Activated T-cell treated with anti-CD3 and anti-CD28 coated beads, Interleukin-2, amount 50 U/mL, for 72 hours (primary cell): ENCODE measurements at regions not wholly inside any gene's neighbourhood (a gene's known extent, or its start where the extent isn't known, plus 50 kb on each side); places are given as distances from the start of the nearest gene placed in this dataset.
A peak's percentile ranks its signal among the peaks of the same experiment; 100 is the strongest.

ENCODE experiments used
- ATAC-seq, 2 donors: fragments of 150-1000 bp; cut with Tn5 transposase; replicated peaks in 1 of 2; 2 replicates each; pipeline ENCODE4 v1.10.0; 2021; ENCODE audit warnings: moderate library complexity in 2 of 2, mild to moderate bottlenecking in 1 of 2
- DNase-seq, 2 donors: peaks; one replicate each; pipeline ENCODE4 v3.0.0; 2021 to 2022; ENCODE audit warnings: mixed read lengths in 1 of 2
- H3K27ac Mint-ChIP-seq: one replicate; pipeline ENCODE4 v1.8.0; 2022; ENCODE audit warnings: mild to moderate bottlenecking, moderate library complexity, mixed read lengths
- H3K27me3 Mint-ChIP-seq: one replicate; pipeline ENCODE4 v1.8.0; 2022; ENCODE audit warnings: low read depth, mixed read lengths
- H3K36me3 Mint-ChIP-seq, 2 donors: one replicate each; pipeline ENCODE4 v1.8.0; 2022; ENCODE audit warnings: mixed read lengths in 2 of 2, mild to moderate bottlenecking in 1 of 2; ENCODE audit not compliant: insufficient read depth in 2 of 2
- H3K4me1 Mint-ChIP-seq: one replicate; pipeline ENCODE4 v1.8.0; 2022; ENCODE audit warnings: low read depth, mixed read lengths
- H3K4me3 Mint-ChIP-seq, 2 donors: one replicate each; pipeline ENCODE4 v1.8.0; 2022; ENCODE audit warnings: mild to moderate bottlenecking in 2 of 2, mixed read lengths in 2 of 2, moderate library complexity in 2 of 2
- H3K9me3 Mint-ChIP-seq, 2 donors: one replicate each; pipeline ENCODE4 v1.8.0; 2022; ENCODE audit warnings: mixed read lengths in 2 of 2

- no peak overlapping the region for H3K27ac Mint-ChIP-seq
- H3K4me1 Mint-ChIP-seq: no peaks in the 10 kb centered on the region
- no peaks in the 10 kb centered on the region for H3K36me3 Mint-ChIP-seq
- peaks cover 18% of the 10 kb centered on the region for H3K27me3 Mint-ChIP-seq
- ATAC-seq: no peak
- H3K4me3 Mint-ChIP-seq: no peak overlapping the region
- DNase-seq: no peak
- H3K9me3 Mint-ChIP-seq: no peaks in the 10 kb centered on the region
These were observed 191.9 kb upstream of the GYPC start for GRCh38 chr2:126463892-126464674.

- peak; percentile 64 to 80 for ATAC-seq
- DNase-seq: peak in 1 of 2 donors; percentile 14
- Mint-ChIP-seq H3K27ac (no peak overlapping the region), H3K4me1 (no peaks in the 10 kb centered on the region), H3K4me3 (no peak overlapping the region), H3K9me3 (no peaks in the 10 kb centered on the region), H3K36me3 (no peaks in the 10 kb centered on the region), H3K27me3 (peaks cover 6% of the 10 kb centered on the region)
These were observed 188.4 kb upstream of the GYPC start for GRCh38 chr2:126467367-126468054.

- no peak for ATAC-seq
These were observed 180.9 kb upstream of the GYPC start for GRCh38 chr2:126475031-126475430.

DNA sequence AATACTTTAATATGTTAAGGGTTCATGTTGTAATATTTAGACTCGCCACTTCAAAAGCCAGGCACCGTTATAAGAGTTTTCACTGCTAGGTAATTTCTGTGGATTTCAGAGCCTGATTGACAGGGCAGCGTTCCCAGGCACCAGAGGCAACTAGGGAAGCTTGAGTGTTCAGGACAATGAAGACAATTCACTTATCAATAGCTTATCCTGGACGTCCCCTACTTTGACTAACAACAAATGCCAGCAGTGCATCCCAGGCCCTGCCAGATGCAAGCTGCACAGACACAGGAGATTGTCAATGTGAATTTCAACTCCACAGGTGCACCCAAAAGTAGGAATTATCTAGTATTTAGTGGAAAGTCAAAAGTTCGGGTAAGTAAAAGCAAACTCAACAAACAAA is 179.3 kb upstream of the GYPC start:
- H3K27me3 Mint-ChIP-seq: peaks cover 13% of the 10 kb centered on the region
- no peaks in the 10 kb centered on the region for H3K9me3 Mint-ChIP-seq
- no peak for ATAC-seq
- no peak overlapping the region for H3K27ac Mint-ChIP-seq
- DNase-seq: no peak
- H3K4me3 Mint-ChIP-seq: no peak overlapping the region
- no peaks in the 10 kb centered on the region for H3K4me1 Mint-ChIP-seq
- no peaks in the 10 kb centered on the region for H3K36me3 Mint-ChIP-seq

More at GRCh38 chr2:126475031-126475430, 180.9 kb upstream of the GYPC start:
- peaks cover 13% of the 10 kb centered on the region for H3K27me3 Mint-ChIP-seq
- H3K9me3 Mint-ChIP-seq: no peaks in the 10 kb centered on the region
- no peak for DNase-seq
- no peaks in the 10 kb centered on the region for H3K36me3 Mint-ChIP-seq
- no peak overlapping the region for H3K27ac Mint-ChIP-seq
- no peak overlapping the region for H3K4me3 Mint-ChIP-seq
- H3K4me1 Mint-ChIP-seq: no peaks in the 10 kb centered on the region

DNA sequence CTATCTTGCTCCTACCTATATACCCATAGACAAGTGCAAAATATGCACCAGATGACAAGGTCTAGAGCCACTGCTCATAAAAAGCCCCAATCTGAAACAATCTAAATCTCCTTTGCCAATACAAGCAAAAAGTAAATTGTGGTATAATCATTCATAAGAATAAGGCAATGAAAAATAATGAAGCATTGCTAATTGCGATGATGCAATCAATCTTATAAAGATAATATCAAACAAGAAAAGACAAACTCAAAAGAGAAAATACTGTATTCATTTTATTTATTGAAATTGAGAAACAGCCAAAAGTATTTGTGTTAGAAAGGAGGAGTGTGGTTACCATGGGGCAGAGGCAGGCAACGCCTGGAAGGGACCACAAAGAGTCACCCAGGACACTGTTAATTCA is 175.9 kb upstream of the GYPC start:
- Mint-ChIP-seq H3K4me1 (no peaks in the 10 kb centered on the region), H3K4me3 (no peak overlapping the region), H3K36me3 (no peaks in the 10 kb centered on the region), H3K27ac (no peak overlapping the region), H3K27me3 (peaks cover 4% of the 10 kb centered on the region), H3K9me3 (no peaks in the 10 kb centered on the region)
- DNase-seq: no peak
- ATAC-seq: no peak

DNA sequence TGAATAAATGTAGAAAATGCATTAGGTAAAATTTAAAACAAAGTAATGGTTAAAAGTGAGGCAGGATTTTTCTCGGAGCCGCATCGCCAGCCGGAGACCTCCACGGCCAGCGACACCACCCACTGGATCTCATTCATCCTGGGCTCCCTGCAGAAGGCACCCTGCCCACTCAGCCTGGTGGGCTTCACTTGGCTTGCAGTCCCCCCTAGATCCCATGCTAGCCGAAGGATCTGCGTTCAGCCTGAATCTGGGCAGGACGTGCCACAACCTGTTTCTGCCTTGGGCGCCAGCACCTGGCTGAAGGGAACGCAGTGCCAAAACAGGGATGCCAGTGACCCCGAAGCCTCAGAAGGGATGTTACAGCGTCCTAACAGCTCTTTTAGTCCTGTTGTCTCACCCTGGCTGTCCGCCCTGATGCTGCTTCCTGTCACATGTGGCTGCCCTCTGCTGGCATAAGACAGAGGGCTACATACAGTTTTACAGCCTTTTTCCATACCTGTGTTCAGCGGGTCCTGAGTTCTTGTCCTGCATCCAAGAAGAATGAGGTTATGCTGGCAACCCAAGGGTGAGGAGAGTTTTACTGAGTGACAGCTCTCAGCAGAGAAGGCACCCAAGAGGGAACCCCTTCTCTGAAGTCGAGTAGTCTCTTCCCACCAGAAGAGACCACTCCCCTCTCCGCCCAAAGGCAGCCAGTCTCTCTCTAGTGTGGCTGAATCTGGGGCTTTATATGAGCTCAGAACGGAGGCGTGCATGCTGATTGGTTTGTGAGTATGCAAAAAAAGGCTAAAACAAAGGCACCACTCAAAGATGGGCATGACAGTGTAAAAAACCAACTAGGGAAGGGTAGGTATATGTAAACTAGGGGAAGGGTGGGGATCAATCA is 173.1 kb upstream of the GYPC start:
- Mint-ChIP-seq H3K4me3 (no peak overlapping the region), H3K36me3 (no peaks in the 10 kb centered on the region), H3K27me3 (peaks cover 10% of the 10 kb centered on the region), H3K9me3 (no peaks in the 10 kb centered on the region), H3K4me1 (no peaks in the 10 kb centered on the region), H3K27ac (no peak overlapping the region)
- DNase-seq (peak in 1 of 2 donors; percentile 14), ATAC-seq (peak in 1 of 2 donors; percentile 54)

GRCh38 chr2:126494593-126494992 is 161.4 kb upstream of the GYPC start:
- DNase-seq (no peak), ATAC-seq (no peak)
- Mint-ChIP-seq H3K4me1 (no peaks in the 10 kb centered on the region), H3K9me3 (peaks cover 0 to 7% of the 10 kb centered on the region in 2 donors), H3K36me3 (peaks cover 3 to 5% of the 10 kb centered on the region in 2 donors), H3K27ac (no peak overlapping the region), H3K27me3 (peaks cover 23% of the 10 kb centered on the region), H3K4me3 (no peak overlapping the region)

DNA sequence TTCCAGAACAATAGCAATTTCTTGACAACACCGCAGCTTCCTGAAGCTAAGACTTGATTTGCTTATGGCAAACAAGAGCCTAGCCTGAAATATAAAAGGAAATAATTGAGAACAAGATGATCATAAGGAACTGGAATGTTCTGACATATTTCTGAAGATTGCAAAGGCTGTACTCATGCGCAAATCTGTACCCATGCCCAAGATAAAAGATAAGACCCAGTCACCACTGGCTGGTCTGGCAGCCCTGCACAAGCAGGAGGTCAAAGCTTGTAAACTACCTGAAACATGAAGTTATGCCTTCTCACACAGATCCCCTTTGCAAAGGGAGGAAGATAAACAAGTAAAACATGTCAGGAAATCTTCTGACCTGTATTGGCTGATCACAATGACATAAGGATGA is 160.8 kb upstream of the GYPC start:
- Mint-ChIP-seq H3K4me3 (no peak overlapping the region), H3K27me3 (peaks cover 23% of the 10 kb centered on the region), H3K27ac (no peak overlapping the region), H3K36me3 (peaks cover 3 to 5% of the 10 kb centered on the region in 2 donors), H3K4me1 (no peaks in the 10 kb centered on the region), H3K9me3 (peaks cover 0 to 7% of the 10 kb centered on the region in 2 donors)
- ATAC-seq (no peak), DNase-seq (no peak)

DNA sequence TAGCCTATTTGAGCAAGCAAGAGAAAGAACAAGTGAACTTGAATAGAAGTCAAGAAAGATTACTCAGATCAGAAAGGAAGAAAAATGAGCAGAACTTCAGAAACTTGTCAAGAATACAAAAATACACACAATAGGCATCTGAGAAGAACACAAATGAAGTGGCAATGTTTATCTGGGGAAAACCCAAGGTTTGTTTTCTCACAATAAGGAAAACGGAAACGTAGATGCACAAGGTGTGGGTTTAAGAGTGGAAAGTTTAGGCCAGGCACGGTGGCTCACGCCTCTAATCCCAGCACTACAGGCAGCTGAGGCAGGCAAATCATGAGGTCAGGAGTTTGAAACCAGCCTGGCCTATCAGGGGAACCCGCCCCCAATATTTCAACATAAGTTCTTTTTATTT is 159.5 kb upstream of the GYPC start:
- H3K27ac Mint-ChIP-seq: peak overlapping the region; percentile 72
- H3K9me3 Mint-ChIP-seq: peaks cover 0 to 7% of the 10 kb centered on the region in 2 donors
- no peak overlapping the region for H3K4me3 Mint-ChIP-seq
- no peaks in the 10 kb centered on the region for H3K4me1 Mint-ChIP-seq
- peak; percentile 37 to 72 for ATAC-seq
- peak in 1 of 2 donors; percentile 29 for DNase-seq
- peaks cover 3 to 5% of the 10 kb centered on the region in 2 donors for H3K36me3 Mint-ChIP-seq
- H3K27me3 Mint-ChIP-seq: peaks cover 14% of the 10 kb centered on the region

GRCh38 chr2:126503476-126503875 is 152.5 kb upstream of the GYPC start:
- Mint-ChIP-seq H3K27me3 (peaks cover 8% of the 10 kb centered on the region), H3K36me3 (no peaks in the 10 kb centered on the region), H3K4me3 (no peak overlapping the region), H3K27ac (no peak overlapping the region), H3K4me1 (no peaks in the 10 kb centered on the region), H3K9me3 (no peaks in the 10 kb centered on the region)
- no peak for DNase-seq
- no peak for ATAC-seq

- ATAC-seq (no peak), DNase-seq (no peak)
- peaks cover 8% of the 10 kb centered on the region for H3K27me3 Mint-ChIP-seq
- no peaks in the 10 kb centered on the region for H3K36me3 Mint-ChIP-seq
- H3K27ac Mint-ChIP-seq: no peak overlapping the region
- H3K4me3 Mint-ChIP-seq: no peak overlapping the region
- no peaks in the 10 kb centered on the region for H3K4me1 Mint-ChIP-seq
- no peaks in the 10 kb centered on the region for H3K9me3 Mint-ChIP-seq
These were observed 151.0 kb upstream of the GYPC start for GRCh38 chr2:126504949-126505348.

DNA sequence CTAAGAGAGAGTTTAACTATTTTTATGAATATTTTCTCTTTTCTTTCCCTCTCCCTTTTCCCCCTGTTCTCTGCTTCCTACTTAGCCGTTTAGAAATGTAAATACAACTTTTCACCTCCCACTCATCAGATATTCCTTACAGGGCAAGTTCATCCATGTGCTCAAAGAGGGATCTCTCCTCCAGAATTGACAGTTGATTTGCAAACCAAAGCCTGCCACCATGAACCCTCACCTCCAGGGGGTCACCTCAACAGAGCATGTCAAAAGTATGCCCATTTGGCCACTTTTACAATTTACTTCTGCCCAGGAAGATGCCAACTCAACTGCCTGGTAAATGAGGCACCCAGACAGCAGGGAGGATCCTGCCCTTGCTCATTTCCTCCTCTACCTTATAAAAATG is 149.2 kb upstream of the GYPC start:
- ATAC-seq (no peak), DNase-seq (no peak)
- no peak overlapping the region for H3K27ac Mint-ChIP-seq
- H3K36me3 Mint-ChIP-seq: no peaks in the 10 kb centered on the region
- peaks cover 8% of the 10 kb centered on the region for H3K27me3 Mint-ChIP-seq
- no peaks in the 10 kb centered on the region for H3K4me1 Mint-ChIP-seq
- no peak overlapping the region for H3K4me3 Mint-ChIP-seq
- H3K9me3 Mint-ChIP-seq: no peaks in the 10 kb centered on the region

- DNase-seq: no peak
- H3K4me3 Mint-ChIP-seq: no peak overlapping the region
- H3K27ac Mint-ChIP-seq: no peak overlapping the region
- ATAC-seq: no peak
- H3K9me3 Mint-ChIP-seq: no peaks in the 10 kb centered on the region
- no peaks in the 10 kb centered on the region for H3K36me3 Mint-ChIP-seq
- peaks cover 8% of the 10 kb centered on the region for H3K27me3 Mint-ChIP-seq
- H3K4me1 Mint-ChIP-seq: no peaks in the 10 kb centered on the region
These were observed 148.5 kb upstream of the GYPC start for GRCh38 chr2:126507425-126507911.
